Medulla oblongata (tissue), 1 donor: ENCODE measurements at regions not wholly inside any gene's neighbourhood (a gene's known extent, or its start where the extent isn't known, plus 50 kb on each side); places are given as distances from the start of the nearest gene placed in this dataset.
"Not testable (repeated sequence)": the region's sequence is repeated elsewhere in the genome, so short reads cannot be mapped to it uniquely, and the experiment has no call there.

ENCODE experiments used
- DNase-seq: peaks from one replicate; pipeline ENCODE4 v3.0.0-alpha.2; 2015; ENCODE audit errors: extremely low spot score

DNA sequence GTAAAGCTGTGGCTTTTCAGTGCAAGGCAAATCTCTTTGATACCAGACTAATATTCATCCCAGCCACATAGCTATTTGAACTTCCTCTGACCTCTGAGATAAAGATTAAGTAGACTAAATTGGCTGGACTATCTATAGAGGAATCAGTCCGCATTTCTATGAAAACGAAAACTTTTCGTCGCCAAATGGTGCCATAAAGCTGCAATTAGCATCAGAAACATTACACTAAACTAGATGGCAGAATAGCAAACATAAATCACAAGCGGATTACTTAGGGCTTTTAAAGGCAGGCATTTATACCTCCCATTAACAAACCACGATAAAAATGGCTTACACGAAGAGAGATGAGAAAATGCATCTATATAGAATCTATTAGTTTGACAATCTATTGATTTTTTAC is 1009.7 kb upstream of the CDH6 start:
- DNase-seq = no peak

DNA sequence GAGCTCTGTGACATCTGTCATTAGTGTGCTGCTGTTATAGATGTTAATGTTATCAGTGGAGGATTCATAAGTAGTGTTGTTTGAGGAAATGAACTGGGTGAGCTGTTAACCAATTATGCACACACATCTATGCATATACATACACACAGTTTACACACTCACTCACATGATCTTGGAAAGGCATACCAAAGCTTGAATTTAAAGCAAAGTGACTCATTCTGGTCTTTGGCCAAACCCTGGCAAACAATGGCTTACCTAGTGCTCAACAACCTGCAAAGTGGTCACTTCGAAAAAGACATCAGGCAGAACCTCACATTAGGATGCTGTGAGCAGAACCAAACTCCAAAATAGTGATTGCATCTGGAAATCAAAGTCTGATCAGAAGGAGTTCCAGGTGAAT is 1037.3 kb upstream of the CDH6 start:
- DNase-seq = no peak

DNA sequence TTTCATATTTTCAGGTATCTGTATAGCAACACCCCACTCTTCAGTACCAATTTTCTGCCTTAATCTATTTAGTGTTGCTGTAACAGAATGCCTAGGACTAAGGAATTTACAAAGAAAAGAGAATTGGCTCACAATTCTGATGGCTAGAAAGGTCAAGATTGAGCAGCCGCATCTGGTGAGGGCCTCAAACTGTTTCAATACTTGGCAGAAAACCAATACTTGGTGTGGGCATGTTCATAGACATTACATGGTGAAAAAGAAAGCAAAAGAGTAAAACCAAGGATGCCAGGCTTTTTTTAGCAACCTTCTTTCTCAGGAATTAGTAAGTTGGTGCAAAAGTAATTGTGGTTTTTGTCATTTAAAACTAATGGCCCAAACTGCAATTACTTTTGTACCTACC is 1041.1 kb upstream of the CDH6 start:
- DNase-seq = no peak

DNA sequence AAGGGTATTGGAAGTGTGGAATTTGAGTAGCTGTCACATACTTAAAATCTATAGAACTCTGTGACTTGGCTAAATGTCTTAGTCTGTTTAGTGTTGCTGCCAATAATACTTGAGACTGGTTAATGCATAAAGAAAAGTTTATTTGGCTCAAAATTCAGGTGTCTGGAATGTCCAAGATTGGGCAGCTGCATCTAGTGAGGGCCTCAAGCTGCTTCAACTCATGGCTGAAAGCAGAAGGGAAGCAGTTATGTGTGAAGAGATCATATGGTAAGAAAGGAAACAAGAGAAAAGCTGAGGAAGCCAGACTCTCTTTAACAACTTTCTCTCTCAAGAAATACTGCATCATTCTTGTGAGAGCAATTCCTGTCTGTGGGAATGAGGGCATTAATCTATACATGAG is 1043.3 kb upstream of the CDH6 start:
- DNase-seq = no peak

DNA sequence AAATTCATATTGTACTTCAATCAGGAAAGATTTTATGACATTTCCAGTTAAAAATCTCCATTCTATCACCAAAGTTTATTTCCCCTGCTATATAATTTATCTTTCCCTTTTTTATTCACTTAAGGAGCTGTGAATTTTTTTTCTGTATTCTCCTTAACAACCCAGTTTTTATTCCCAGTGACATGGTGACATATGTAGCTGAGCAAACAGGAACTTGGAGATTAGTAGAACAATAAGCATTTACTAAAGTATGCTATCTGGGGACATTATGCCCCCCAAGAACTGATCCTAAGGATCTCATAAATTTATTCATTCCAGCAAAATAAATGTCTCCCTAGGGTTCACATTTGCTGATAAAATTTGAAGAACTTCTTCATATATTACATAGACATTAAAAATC is 1044.0 kb upstream of the CDH6 start:
- no peak for DNase-seq

DNA sequence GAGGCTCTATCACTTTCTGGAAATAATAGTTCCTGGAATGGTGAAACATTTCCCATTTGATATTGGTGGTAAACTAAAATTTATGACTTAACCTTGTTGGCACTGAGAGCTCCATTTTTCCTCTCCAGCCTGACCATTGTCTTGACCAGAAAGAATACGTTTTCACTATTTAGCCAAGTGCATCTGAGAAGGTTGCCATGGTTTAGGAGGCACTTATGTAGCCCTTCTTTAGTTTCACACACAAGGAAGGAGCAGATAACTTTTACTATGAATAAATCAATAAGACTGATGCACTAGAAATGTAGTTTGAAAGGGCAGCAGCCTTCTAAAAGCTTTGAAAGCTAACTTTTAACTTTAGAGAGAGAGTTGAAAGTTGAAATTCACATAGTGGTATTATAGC is 1045.5 kb upstream of the CDH6 start:
- DNase-seq = no peak

DNA sequence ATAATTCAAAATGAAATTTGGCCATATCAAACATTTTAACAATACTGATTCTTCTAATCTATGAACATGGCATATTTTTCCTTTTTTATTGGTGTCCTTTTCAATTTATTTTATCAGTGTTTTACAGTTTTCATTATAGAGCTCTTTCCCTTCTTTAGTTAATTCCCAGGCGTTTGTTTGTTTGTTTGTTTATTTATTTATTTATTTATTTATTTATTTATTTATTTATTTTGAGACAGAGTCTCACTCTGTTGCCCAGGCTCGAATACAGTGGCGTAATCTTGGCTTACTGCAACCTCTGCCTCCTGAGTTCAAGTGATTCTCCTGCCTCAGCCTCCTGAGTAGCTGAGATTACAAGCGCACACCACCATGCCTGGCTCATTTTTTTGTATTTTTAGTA is 1049.4 kb upstream of the CDH6 start:
- DNase-seq = not testable (repeated sequence)

DNA sequence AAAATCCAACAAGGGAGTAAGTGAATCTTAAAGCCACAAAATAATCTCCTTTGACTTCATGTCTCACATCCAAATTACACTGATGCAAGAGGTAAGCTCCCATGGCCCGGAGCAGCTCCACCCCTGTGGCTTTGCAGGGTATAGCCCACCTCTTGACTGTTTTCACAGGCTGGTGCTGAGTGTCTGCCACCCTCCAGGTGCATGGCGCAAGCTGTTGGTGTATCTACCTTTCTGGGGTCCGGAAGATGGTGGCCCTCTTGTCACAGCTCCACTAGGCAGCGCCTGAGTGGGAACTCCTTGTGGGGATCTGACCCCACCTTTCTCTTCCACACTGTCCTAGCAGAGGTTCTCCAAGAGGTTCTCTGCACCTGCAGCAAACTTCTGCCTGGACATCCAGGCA is 1051.1 kb upstream of the CDH6 start:
- no peak for DNase-seq

DNA sequence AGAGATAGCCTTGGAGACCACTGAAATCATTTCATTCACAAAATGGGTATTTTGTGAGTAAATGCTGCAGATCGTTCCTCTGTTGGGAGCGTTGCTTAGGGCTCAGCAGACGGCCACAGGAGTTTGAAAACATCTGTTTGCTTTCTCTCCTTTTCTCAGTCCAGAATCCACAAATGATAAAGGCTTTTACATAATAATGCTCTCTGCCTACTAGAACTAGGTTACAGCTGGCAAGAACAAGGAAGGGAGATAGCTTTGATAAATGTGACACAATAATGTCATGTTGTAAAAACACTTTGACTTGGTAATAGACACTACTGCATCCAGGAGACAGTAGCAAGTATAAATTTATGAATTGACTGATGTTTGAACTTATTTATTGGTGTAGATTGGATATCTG is 1072.4 kb upstream of the CDH6 start:
- DNase-seq = no peak

DNA sequence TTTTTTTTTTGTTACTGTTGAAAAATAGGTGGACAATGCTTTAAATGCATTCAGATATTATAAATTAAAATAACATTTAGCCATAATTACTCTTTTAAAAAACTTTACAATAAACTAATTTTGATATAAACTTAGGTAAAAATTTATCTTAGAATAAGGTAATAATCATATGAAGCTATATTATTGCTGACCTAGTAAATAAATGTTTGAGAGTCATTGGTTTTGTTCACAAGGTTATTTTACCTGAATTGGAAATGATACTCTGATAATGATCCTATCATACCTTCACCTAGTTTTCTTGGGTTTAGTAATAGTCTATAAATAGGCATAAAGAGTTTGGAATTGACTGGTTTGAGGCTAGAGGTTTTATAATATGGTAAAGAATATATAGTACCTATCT is 1076.4 kb upstream of the CDH6 start:
- no peak for DNase-seq

DNA sequence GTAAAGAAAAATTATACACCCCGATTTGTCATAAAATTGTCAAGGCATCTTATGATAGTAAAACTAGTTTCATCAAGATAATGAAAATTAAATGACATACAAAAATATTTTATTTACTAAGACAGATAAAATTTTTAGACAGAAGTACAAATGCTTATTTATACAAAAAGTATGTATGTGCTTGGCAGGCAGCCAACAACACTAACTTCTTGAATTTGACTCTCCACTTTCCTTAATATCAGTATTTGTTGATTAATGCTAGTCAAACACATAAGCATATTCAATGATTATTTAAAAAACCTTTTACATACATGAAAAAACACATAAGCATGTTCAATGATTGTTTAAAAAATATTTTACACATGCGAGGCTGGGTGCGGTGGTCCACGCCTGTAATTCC is 1079.9 kb upstream of the CDH6 start:
- DNase-seq = no peak

DNA sequence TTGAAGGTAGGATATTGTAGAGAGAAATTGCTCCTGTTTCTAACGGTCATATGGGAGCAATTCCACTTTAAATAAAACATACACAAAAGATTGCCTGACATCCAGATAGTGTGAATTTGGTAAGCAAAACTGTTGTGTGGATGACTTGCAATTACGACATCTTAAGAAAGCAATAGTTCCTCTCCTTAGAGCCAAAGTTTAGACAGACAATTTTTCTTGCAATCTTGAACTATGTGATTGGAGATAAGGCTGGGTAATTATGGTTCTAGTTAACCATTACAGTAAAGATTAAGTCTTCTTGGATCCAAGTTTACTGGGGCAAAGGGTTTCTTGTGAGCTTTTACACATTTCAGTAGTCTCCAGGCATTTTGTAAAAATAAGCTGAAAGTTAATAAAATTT is 1080.6 kb upstream of the CDH6 start:
- no peak for DNase-seq

DNA sequence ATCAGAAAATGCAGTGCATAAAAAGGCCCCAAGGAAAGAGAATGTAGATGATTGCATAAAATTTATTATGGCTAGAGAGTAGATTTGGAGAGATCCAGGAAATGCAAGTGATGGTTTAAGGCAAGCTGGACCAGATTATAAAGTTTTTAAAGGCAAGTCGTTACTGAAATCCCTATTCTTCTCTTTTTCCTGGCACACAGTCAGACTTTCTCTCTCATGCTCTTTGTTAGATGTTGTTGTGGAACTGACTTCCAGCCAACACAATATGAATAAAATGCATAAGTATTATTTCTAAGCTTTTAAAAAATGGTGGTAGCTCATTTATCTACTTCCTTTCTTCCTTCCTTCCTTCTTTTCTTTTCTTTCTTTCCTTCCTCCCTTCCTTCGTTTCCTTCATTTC is 1085.4 kb upstream of the CDH6 start:
- DNase-seq = no peak

DNA sequence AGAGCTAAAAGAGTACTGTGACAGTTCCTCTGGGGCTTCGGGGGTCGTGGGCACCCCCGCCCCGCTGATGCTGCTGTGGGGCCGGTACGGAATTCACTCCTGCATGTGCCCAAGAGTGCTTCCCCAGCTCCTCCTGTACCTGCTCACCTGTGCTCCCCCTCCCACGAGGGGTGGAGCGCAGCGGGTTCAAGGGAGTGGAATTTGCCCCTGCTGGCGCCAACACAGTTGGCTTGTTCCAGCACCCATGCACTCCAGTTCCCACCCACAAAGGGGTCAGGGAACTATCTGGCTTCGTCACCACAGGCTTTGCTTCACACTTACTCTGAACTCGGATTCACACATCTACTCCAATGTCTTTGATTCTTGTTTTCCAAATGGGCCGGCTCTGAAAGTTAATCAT is 1086.9 kb upstream of the CDH6 start:
- DNase-seq = no peak

DNA sequence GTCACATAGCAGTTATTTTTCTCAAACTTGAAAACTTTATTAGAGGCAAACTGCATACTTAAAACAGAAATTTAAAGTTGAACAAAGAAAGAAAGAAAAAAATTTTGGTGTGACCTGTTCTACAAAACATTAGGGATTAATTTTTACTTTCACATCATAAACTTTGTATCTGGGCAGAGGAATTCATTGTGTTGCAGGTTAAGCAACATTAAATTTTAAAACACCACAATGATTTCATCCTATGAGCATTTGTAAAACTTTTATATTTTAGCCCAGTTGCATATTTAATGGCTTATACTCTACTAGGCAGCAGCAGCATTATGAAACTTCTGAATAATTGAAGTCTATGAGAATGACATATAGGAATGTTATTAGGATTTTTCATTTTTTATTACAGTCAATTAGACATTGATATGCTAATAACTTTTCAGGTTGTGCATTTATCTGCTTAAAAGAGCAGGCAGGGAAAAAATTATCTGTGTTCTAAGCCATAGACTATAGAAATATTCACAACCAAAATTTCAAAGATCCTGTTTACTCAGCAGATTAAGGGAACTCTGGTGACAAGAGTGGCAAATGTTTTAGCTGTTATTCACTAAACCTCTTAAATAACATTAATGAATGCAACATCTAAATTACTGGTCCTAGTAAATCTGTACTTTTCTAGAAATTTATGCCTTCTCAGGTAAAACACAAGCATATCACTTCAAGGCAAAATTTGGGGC is 1088.5 kb upstream of the CDH6 start:
- no peak for DNase-seq

DNA sequence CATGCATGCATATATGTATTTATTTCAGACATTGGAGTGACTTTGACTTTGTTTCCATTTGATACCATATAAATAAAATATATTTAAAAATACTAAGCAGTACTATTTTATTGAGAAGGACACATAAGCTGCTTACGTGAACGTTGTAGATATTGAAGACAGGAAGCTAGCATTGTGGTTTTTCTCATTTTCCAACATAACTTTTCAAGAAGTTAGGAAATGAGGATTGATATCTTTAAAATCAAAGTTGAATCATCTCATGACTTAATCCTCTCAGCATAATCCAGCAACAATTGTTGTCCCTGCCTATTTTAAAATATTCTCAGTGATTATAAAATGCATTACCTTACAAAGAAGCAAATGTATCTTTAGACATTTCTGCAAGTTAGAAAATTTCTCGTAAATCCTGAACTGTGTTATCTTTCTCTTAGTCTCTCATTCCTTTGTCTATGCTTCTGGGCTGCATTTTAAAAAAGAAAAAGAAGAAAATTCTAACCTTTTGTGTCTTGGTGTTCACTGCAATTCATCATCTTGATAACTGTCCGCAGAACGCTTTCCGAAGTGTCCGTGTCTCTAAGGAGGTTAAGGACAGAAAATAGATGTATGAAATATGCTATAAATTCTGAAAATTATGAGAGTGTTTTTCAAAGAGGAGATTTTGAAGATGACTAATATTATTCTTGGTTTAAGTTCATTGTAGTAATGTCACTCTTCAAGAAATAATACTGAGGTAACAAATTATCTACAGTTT is 1089.9 kb upstream of the CDH6 start:
- no peak for DNase-seq

DNA sequence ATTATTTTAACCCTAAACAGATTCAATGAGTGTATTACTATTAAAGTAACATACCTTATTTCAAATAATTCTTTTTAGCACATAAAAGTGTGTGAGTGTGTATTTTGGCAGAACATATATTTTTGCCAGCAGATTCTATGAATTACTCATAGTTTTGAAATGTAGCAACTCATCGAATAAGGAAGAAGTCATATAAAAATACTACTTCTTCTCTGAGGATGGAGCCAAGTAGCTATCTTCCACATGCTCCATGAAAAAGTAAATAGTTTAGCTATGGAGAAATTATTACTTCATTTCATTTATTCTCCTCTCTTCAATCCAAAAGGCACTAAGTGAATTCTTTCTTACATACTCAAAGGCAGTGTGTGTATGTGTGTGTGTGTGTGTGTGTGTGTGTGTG is 1090.4 kb upstream of the CDH6 start:
- no peak for DNase-seq

DNA sequence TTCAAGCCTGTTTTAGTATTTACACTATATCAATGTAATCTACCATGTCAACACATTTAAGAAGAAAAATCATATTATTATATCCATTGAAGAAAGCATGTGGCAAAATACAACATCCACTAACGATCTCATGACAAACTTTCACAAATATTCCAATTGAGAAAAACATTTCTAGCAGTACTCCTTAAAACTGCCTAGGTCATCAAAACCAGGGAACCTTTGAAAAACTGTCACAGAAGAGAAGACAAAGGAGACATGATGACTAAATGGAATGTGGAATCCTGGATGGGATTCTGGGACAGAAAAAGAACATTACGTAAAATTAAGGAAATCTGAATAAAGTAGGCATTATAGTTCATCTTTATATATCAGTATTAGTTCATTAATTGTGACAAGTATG is 1091.3 kb upstream of the CDH6 start:
- DNase-seq = no peak

DNA sequence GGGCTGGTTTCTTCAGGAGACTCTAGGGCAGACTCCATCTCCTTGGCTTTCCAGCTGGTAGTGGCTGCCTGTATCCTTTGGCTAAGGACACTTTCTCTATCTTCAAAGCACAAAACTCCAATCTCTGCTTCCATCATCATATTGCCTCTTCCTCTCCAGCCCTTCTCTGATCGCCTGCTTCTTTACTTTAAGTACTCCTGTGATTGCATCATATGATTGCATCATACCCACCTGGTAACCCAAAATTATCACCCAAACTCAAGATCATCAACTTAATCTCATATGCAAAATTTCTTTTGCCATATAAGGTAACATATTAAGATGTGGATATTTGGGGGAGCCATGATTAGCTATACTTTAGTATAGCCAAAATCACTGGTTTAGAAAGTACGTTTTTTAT is 1092.6 kb upstream of the CDH6 start:
- DNase-seq = no peak

DNA sequence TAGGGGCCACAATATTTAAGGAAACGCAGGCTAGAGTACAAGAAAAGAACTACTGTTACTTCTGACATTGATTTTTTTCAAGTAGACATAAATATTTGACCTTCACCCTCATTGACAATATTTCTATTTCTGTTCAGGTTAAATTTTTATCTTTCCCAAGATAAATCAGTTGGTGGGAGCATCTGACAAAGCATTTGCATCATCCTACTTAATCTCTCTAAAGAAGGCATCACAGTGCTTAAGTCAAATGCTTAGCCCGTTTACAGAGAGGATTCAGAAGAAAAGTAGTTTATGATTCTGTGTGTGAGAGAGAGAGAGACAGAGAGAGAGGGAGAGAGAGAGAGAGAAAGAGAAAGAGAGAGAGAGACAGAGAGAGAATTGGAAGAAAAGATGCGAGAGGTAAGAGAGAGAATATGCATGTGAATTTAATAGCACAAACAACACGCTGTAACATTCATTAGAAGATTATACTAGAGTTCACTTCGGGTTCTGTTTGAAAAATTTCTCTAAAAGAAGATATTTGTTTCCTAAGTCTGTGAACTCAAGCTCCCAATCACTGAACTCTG is 1093.3 kb upstream of the CDH6 start:
- no peak for DNase-seq

DNA sequence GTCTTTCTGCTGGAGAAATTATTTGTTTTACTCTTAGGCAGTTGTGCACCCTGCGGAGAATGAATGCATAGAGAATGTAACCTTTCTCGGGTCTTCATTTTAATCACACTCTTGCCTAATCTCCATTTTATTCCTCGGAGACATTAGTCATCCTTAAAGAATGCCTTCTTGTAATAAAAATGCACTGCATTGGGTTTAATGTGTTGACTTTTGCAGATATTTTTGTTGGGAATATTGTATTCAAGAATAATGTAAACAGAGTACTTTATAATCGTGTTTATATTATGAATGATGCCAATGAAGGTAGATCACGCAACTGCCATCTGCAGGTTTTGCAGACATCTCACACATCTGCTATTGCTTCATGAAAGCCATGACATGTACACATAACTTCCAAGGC is 1093.9 kb upstream of the CDH6 start:
- DNase-seq = no peak

DNA sequence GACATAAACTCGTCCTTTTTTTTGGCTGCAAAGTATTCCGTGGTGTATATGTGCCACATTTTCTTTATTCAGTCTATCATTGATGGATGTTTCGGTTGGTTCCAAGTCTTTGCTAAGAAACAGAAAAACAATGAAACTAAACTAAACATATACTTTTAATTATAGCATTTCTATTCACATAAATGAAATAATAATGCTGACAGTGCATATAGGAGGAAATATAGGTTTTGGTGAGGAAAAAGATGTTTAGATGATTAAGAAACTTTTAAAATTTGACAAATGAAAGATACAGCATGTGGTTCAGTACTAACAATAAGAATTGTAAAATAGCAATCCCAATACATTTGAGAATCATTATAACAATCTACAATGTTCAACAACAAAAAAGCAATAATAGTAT is 1094.5 kb upstream of the CDH6 start:
- DNase-seq = no peak

DNA sequence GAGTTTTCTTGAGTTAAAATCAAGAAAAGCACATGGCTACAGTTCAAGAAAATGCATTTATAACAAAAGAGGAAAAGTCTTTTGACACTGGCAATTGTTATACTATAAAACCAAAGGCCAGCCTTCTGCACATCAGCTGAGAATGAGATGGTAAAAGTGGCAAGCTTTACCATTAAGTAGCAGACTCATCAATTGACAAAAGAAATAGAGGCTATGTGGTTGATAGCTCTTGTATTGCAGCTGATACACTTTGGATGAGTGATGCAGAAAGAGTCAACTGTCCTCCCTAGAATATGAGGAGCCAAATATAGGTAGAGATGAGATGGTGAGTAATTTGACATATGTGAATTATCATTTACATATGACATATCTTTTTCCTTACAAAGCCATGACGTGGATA is 1100.9 kb upstream of the CDH6 start:
- DNase-seq = no peak
